ENCODE measurements at regions not wholly inside any gene's neighbourhood (a gene's known extent, or its start where the extent isn't known, plus 50 kb on each side); places are given as distances from the start of the nearest gene placed in this dataset.

DNA sequence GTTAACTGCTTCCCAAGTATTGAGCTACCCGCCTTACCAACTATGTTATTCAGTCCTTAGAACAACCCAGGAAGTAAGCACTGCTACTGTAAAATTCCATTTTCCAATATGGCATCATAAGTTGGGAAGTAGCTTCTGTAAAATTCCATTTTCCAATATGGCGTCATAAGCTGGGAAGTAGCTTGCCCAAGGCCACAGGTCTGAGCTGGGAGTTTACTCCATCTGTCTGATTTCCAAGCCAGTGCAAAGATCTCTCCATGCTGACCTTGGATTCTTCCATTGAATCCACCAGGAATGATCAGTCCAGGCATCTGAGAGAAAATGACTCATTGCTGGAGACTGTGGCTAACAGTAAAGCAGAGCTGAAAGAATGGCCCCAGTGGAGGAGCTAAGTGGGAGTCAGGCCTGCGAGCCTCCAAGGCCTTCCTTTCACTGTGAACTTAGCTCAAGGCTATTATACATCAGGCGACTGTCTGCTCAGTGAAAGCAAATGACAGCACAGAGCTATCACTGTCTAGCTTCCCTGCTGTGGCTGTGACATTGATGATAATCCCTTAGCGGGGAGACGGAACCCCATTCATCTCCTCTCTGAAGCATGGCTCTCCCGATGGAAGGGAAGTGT, 430.4 kb downstream of the HAPSTR1 start:
- TF ChIP-seq ELK1 (CRISPR knock-in tag; IDR thresholded peaks at IDR 0.05) (no peak), NFXL1 (CRISPR knock-in tag; IDR thresholded peaks at IDR 0.05) (no peak), EP300 (IDR thresholded peaks at IDR 0.05; ENCODE audit: low read length) (no peak), RCOR1 (IDR thresholded peaks at IDR 0.05; ENCODE audit: borderline replicate concordance in 1 of 2, low read depth in 2 of 2, low read length in 2 of 2) (no peak), NR2C2 (CRISPR knock-in tag; IDR thresholded peaks at IDR 0.05) (no peak), NR2C2 (tag; IDR thresholded peaks at IDR 0.05) (no peak), POLR2A (conservative IDR thresholded peaks at IDR 0.05) (no peak), ZNF23 (CRISPR knock-in tag; IDR thresholded peaks at IDR 0.05) (no peak)
- TF ChIP-seq, protein P1, sequence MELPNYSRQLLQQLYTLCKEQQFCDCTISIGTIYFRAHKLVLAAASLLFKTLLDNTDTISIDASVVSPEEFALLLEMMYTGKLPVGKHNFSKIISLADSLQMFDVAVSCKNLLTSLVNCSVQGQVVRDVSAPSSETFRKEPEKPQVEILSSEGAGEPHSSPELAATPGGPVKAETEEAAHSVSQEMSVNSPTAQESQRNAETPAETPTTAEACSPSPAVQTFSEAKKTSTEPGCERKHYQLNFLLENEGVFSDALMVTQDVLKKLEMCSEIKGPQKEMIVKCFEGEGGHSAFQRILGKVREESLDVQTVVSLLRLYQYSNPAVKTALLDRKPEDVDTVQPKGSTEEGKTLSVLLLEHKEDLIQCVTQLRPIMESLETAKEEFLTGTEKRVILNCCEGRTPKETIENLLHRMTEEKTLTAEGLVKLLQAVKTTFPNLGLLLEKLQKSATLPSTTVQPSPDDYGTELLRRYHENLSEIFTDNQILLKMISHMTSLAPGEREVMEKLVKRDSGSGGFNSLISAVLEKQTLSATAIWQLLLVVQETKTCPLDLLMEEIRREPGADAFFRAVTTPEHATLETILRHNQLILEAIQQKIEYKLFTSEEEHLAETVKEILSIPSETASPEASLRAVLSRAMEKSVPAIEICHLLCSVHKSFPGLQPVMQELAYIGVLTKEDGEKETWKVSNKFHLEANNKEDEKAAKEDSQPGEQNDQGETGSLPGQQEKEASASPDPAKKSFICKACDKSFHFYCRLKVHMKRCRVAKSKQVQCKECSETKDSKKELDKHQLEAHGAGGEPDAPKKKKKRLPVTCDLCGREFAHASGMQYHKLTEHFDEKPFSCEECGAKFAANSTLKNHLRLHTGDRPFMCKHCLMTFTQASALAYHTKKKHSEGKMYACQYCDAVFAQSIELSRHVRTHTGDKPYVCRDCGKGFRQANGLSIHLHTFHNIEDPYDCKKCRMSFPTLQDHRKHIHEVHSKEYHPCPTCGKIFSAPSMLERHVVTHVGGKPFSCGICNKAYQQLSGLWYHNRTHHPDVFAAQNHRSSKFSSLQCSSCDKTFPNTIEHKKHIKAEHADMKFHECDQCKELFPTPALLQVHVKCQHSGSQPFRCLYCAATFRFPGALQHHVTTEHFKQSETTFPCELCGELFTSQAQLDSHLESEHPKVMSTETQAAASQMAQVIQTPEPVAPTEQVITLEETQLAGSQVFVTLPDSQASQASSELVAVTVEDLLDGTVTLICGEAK (IDR thresholded peaks at IDR 0.05) = no peak
- TF ChIP-seq, protein P1 (CRISPR knock-in tag; IDR thresholded peaks at IDR 0.05) = no peak
- TF ChIP-seq, protein P2, sequence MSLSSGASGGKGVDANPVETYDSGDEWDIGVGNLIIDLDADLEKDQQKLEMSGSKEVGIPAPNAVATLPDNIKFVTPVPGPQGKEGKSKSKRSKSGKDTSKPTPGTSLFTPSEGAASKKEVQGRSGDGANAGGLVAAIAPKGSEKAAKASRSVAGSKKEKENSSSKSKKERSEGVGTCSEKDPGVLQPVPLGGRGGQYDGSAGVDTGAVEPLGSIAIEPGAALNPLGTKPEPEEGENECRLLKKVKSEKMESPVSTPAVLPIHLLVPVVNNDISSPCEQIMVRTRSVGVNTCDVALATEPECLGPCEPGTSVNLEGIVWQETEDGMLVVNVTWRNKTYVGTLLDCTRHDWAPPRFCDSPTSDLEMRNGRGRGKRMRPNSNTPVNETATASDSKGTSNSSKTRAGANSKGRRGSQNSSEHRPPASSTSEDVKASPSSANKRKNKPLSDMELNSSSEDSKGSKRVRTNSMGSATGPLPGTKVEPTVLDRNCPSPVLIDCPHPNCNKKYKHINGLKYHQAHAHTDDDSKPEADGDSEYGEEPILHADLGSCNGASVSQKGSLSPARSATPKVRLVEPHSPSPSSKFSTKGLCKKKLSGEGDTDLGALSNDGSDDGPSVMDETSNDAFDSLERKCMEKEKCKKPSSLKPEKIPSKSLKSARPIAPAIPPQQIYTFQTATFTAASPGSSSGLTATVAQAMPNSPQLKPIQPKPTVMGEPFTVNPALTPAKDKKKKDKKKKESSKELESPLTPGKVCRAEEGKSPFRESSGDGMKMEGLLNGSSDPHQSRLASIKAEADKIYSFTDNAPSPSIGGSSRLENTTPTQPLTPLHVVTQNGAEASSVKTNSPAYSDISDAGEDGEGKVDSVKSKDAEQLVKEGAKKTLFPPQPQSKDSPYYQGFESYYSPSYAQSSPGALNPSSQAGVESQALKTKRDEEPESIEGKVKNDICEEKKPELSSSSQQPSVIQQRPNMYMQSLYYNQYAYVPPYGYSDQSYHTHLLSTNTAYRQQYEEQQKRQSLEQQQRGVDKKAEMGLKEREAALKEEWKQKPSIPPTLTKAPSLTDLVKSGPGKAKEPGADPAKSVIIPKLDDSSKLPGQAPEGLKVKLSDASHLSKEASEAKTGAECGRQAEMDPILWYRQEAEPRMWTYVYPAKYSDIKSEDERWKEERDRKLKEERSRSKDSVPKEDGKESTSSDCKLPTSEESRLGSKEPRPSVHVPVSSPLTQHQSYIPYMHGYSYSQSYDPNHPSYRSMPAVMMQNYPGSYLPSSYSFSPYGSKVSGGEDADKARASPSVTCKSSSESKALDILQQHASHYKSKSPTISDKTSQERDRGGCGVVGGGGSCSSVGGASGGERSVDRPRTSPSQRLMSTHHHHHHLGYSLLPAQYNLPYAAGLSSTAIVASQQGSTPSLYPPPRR (CRISPR knock-in tag; IDR thresholded peaks at IDR 0.05; ENCODE audit: borderline replicate concordance) = no peak
- TF ChIP-seq, protein P3, sequence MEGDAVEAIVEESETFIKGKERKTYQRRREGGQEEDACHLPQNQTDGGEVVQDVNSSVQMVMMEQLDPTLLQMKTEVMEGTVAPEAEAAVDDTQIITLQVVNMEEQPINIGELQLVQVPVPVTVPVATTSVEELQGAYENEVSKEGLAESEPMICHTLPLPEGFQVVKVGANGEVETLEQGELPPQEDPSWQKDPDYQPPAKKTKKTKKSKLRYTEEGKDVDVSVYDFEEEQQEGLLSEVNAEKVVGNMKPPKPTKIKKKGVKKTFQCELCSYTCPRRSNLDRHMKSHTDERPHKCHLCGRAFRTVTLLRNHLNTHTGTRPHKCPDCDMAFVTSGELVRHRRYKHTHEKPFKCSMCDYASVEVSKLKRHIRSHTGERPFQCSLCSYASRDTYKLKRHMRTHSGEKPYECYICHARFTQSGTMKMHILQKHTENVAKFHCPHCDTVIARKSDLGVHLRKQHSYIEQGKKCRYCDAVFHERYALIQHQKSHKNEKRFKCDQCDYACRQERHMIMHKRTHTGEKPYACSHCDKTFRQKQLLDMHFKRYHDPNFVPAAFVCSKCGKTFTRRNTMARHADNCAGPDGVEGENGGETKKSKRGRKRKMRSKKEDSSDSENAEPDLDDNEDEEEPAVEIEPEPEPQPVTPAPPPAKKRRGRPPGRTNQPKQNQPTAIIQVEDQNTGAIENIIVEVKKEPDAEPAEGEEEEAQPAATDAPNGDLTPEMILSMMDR (IDR thresholded peaks at IDR 0.05 in 2 of 3, conservative IDR thresholded peaks at IDR 0.05 in 1 of 3; ENCODE audit: insufficient read depth in 2 of 3, low read depth in 1 of 3, low read length in 3 of 3) = no peak
